Panc1 (cell line): ENCODE measurements at regions not wholly inside any gene's neighbourhood (a gene's known extent, or its start where the extent isn't known, plus 50 kb on each side); places are given as distances from the start of the nearest gene placed in this dataset.

Experiments used
- CTCF ChIP-seq: fragments of 450-650 bp; IDR thresholded peaks from 2 replicates; pipeline ENCODE4 v1.5.1; 2017; ENCODE audit warnings: mild to moderate bottlenecking
- REST ChIP-seq, 2 experiments: IDR thresholded peaks; 2 replicates each; pipeline ENCODE4 v1.6.1; 2011 to 2012; ENCODE audit warnings: low read depth in 2 of 2, control low read depth in 1 of 2, low read length in 1 of 2, mild to moderate bottlenecking in 1 of 2, moderate library complexity in 1 of 2; ENCODE audit not compliant: insufficient read depth in 1 of 2

GRCh38 chr10:111335826-111336225 lies 259.0 kb downstream of the ADRA2A start:
- TF ChIP-seq REST (IDR thresholded peaks at IDR 0.05; ENCODE audit: insufficient read depth in 1 of 2, low read depth in 2 of 2, low read length in 1 of 2) (no peak), CTCF (no peak)
